GM13976 (cell line): ENCODE measurements at regions not wholly inside any gene's neighbourhood (a gene's known extent, or its start where the extent isn't known, plus 50 kb on each side); places are given as distances from the start of the nearest gene placed in this dataset.
"Not testable (repeated sequence)": the region's sequence is repeated elsewhere in the genome, so short reads cannot be mapped to it uniquely, and the experiment has no call there.

Experiments
- DNase-seq: peaks from one replicate; pipeline ENCODE4 v3.0.0; 2012; ENCODE audit warnings: low spot score
- in situ Hi-C: fragments of 300-500 bp; cut with MboI; formaldehyde crosslinking; loops from one replicate; pipeline ENCODE4 v1.12.0; 2022; ENCODE audit warnings: low sequenced_read_pairs, mixed read lengths, inconsistent platforms; ENCODE audit not compliant: unreplicated experiment
- TF ChIP-seq, protein P1 (sequence below): IDR thresholded peaks from 2 replicates; pipeline ENCODE4 v1.5.1; 2012; ENCODE audit warnings: borderline replicate concordance, mild to moderate bottlenecking; ENCODE audit not compliant: insufficient read depth; ENCODE audit errors: extremely low read depth, missing control alignments, control extremely low read depth

DNA sequence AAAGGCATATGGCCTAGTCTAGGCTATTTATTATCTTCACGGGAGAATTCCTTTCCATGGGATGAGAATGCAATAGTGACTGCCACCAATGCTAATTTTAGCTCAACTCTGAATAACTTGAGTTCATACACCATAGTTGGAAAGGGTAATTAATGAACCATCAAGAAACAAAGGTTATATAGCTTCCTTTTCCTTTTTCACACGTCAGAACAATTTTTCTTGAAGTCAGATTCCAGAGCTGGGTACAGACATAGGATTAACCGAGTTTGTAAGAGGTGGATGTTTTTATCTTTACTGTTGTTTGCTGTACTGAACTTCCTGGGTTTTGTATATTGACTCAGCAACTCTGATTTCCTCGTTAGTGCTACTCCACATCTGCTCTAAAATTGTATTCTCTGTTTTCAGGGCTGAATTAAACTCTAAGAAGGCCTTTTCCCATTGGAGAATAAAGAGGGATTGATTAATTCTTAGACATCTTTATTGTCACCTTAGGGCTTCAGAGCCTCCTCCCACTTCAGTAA lies 262.0 kb downstream of the NUF2 start:
- no peak for DNase-seq
- TF ChIP-seq, protein P1, sequence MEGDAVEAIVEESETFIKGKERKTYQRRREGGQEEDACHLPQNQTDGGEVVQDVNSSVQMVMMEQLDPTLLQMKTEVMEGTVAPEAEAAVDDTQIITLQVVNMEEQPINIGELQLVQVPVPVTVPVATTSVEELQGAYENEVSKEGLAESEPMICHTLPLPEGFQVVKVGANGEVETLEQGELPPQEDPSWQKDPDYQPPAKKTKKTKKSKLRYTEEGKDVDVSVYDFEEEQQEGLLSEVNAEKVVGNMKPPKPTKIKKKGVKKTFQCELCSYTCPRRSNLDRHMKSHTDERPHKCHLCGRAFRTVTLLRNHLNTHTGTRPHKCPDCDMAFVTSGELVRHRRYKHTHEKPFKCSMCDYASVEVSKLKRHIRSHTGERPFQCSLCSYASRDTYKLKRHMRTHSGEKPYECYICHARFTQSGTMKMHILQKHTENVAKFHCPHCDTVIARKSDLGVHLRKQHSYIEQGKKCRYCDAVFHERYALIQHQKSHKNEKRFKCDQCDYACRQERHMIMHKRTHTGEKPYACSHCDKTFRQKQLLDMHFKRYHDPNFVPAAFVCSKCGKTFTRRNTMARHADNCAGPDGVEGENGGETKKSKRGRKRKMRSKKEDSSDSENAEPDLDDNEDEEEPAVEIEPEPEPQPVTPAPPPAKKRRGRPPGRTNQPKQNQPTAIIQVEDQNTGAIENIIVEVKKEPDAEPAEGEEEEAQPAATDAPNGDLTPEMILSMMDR, result no peak
- in situ Hi-C loops, result no loop called here

DNA sequence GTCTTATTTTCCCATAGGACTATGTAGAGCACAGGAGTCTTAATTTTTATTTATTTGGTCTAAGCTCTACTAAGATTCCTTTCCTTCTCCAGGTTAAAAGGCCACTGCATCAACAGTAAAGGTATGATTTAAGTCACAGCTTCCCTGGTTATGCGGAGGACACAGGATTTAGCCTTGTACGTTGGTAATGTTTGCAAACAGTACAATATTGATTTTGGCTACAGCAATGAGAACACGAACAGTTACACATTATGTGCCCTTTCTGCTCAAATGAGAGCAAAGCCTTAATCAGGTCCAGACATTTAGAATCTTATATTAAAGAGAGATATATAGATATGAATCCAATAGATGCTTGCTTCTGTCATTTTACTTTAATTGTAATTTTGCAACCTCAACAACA lies 264.0 kb downstream of the NUF2 start:
- in situ Hi-C loops, result no loop called here
- TF ChIP-seq, protein P1, result no peak
- no peak for DNase-seq

DNA sequence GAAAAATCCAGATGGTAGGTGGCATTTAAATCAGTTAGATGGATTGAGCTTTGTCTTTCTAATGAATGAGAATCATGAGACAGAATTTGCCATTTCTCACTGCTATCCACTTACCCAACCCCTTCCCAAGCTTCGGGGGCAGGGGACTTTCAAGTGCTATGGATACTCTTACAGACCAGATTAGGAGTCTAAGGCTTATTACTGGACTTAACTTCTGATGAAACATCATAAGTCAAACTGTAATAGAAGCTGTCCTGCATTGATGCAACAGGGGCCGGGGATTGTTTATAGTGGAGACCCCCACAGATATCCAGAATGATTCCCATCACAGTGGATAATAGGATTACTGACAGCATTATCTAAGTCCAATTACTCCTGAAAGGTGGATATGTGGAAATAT lies 267.0 kb downstream of the NUF2 start:
- DNase-seq, result no peak
- TF ChIP-seq, protein P1, result no peak
- in situ Hi-C loops, result no loop called here

DNA sequence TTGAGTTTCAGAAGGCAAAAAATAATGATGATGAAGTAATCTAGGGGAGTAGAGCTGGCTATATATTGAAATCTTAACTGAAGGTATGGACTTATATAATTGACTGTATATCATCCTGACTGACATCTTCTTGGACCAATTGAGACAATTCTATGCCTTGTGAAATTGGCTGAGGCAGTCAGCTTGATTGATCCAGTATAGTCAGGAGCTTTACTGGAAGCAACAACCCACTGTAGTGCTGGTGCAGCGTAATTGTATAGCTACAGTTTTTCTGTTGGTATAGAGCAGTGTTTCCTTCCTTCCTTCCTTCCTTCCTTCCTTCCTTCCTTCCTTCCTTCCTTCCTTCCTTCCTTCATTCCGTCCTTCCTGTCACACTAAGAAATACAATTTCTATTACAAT lies 268.0 kb downstream of the NUF2 start:
- DNase-seq, result no peak
- TF ChIP-seq, protein P1, result no peak
- in situ Hi-C loops, result no loop called here

DNA sequence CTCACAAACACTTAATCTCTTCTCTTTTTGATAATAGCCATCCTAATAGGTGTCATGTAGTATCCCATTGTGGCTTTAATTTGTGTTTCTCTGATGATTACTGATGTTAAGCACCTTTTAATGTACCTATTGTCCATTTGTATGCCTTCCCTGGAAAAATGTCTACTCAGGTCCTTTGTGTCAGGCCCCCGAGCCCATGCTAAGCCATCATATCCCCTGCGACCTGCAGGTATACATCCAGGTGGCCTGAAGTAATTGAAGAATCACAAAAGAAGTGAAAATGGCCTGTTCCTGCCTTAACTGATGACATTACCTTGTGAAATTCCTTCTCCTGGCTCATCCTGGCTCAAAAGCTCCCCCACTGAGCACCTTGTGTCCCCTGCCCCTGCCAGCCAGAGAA lies 269.4 kb downstream of the NUF2 start:
- DNase-seq, in situ Hi-C loops: not testable (repeated sequence)

DNA sequence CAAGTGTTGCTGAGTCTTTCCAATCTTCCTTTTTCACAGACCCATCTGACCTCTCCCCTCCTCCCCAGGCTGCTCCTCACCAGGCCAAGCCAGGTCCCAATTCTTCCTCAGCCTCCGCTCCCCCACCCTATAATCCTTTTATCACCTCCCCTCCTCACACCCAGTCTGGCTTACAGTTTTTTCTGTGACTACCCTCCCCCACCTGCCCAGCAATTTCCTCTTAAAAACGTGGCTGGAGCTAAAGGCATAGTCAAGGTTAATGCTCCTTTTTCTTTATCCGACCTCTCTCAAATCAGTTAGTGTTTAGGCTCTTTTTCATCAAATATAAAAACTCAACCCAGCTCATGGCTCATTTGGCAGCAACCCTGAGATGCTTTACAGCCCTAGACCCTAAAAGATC lies 270.9 kb downstream of the NUF2 start:
- in situ Hi-C loops, DNase-seq: not testable (repeated sequence)

DNA sequence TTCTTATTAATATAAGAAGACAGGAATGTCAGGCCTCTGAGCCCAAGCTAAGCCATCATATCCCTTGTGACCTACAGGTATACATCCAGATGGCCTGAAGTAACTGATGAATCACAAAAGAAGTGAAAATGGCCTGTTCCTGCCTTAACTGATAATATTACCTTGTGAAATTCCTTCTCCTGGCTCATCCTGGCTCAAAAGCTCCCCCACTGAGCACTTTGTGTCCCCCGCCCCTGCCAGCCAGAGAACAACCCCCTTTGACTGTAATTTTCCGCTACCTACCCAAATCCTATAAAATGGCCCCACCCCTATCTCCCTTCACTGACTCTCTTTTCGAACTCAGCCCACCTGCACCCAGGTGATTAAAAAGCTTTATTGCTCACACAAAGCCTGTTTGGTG lies 274.4 kb downstream of the NUF2 start:
- in situ Hi-C loops, DNase-seq: not testable (repeated sequence)

DNA sequence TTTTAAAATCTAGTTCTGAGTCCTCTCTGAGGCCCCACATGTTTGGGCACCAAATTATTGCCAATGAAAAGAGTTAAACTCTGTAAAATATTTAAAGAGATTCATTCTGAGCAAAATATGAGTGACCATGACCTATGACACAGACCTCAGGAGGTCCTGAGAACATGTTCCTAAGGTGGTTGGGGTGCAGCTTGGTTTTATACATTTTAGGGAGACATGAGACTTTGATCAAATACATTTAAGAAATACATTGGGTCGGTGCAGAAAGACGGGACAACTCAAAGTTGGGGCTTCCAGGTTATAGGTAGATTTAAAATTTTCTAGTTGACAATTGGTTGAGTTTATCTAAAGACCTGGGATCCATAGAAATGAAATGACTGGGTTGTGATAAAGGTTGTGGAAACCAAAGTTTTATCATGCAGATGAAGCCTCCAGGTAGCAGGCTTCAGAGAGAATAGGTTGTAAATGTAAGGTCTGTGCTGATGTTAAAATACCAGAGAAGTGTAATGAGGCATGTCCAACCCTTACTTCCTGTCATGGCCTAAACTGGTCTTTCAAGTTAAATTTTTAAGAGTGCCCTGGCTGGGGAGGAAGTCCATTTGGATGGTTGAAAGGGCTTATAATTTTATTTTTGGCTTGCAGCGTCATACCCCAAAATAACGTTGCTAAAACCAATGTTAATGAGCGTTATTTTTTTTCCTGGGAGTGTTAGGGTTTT lies 274.9 kb downstream of the NUF2 start:
- TF ChIP-seq, protein P1, result no peak
- in situ Hi-C loops, result no loop called here
- DNase-seq, result no peak

DNA sequence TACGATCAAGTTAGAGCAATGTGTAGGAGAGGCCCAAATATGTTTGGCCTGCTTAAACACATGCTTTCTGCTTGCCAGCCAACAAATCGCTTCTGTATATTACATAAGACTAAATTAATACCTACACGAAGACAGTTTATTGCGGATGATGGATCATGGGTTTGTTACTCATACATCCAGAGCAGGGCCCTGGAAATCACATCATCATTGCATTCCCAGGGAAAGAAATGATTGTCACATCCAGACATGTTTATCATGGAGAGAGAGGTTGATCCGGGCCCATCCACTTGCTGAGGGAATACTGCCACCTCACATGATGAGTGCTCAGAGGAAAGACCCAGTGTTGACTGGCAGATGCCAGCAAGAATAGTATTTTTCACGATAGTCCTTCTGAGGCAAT lies 282.6 kb downstream of the NUF2 start:
- no peak for DNase-seq

More for the DNA sequence above, 282.6 kb downstream of the NUF2 start:
- TF ChIP-seq, protein P1, result no peak
- in situ Hi-C loops, result no loop called here
